BJ (cell line): ENCODE measurements at regions not wholly inside any gene's neighbourhood (a gene's known extent, or its start where the extent isn't known, plus 50 kb on each side); places are given as distances from the start of the nearest gene placed in this dataset.

ENCODE experiments used
- CTCF ChIA-PET: fragments of 350-600 bp; formaldehyde crosslinking; extraction: SDS; loops from one replicate; lab custom pipeline; 2021; ENCODE audit warnings: antibody characterized with exemption, inconsistent platforms; lab: Yijun Ruan, JAX
- POLR2A ChIA-PET: fragments of 300-600 bp; sonication (Branson Sonifier 250); formaldehyde crosslinking; extraction: SDS; loops from one replicate; lab custom pipeline; 2021; ENCODE audit warnings: antibody characterized with exemption; lab: Charles Lee
- DNase-seq: peaks from one replicate; pipeline ENCODE4 v3.0.0-alpha.2; 2011; ENCODE audit warnings: low read depth
- H3K27me3 ChIP-seq: 2 replicates; pipeline ENCODE4 v1.6.0; 2011; ENCODE audit warnings: low read length; ENCODE audit not compliant: control insufficient read depth, insufficient read depth
- H3K36me3 ChIP-seq: 2 replicates; pipeline ENCODE4 v1.5.1; 2011; ENCODE audit warnings: low read length; ENCODE audit not compliant: control insufficient read depth, insufficient read depth
- H3K4me3 ChIP-seq: 2 replicates; pipeline ENCODE4 v1.5.1; 2011; ENCODE audit warnings: low read depth, mild to moderate bottlenecking, control low read depth, low read length
- TF ChIP-seq, protein P1 (sequence below): IDR thresholded peaks from 2 replicates; pipeline ENCODE4 v1.5.1; 2011; ENCODE audit warnings: low read depth, mild to moderate bottlenecking, control low read depth, inconsistent platforms, low read length, moderate library complexity; ENCODE audit not compliant: insufficient read depth

DNA sequence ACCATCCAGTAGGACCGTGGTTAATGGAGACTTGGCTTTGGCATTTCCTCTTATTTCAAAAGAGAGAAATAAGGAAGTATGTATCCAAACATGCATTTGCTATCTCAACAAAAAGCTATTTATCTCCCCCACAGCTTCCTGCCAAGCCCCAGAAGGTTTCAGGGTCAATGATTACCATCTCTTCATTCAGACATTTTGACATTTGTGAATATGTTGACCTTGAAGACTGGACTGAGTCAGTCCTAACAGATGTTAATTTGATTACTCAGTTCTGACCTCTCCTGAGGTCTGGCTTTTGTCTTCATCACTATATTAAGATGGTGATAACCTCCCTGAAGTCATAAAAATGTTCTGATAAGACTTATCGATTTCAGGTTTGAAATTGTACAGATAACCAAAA, 479.4 kb downstream of the AGTPBP1 start:
- DNase-seq = no peak

DNA sequence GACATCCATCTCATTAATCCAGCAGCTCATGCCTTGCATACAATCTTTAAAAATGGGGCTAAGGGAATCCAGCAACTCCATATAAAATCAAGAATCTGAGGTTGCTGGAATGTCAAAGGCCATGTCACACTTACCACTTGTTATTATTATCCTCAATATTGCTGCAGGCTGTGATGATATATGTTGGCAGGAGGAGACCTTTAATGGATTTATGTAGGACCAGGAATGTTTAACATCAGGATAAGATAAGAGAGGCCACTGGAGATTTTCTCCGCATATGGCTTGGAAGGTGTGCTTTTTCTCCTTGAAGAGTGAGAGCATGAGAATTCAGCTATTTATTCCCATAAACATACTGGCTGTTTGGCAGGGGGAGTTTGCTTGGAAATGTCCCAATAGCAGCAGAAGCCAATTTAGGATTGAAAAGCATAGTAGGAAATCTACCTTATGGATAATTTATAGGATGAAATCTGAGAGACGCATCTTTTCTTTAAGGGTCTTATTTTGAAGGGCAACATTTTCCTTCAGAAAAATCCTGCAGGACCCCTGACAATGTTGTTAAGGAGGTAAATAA, 481.4 kb downstream of the AGTPBP1 start:
- TF ChIP-seq, protein P1, sequence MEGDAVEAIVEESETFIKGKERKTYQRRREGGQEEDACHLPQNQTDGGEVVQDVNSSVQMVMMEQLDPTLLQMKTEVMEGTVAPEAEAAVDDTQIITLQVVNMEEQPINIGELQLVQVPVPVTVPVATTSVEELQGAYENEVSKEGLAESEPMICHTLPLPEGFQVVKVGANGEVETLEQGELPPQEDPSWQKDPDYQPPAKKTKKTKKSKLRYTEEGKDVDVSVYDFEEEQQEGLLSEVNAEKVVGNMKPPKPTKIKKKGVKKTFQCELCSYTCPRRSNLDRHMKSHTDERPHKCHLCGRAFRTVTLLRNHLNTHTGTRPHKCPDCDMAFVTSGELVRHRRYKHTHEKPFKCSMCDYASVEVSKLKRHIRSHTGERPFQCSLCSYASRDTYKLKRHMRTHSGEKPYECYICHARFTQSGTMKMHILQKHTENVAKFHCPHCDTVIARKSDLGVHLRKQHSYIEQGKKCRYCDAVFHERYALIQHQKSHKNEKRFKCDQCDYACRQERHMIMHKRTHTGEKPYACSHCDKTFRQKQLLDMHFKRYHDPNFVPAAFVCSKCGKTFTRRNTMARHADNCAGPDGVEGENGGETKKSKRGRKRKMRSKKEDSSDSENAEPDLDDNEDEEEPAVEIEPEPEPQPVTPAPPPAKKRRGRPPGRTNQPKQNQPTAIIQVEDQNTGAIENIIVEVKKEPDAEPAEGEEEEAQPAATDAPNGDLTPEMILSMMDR = no peak
- Histone ChIP-seq H3K27me3 (no peaks in the 10 kb centered on the region), H3K4me3 (no peak overlapping the region), H3K36me3 (no peaks in the 10 kb centered on the region)
- POLR2A ChIA-PET = no interaction called here
- CTCF ChIA-PET = interaction anchor here (3.1 kb wide), 1 partner anchor 863 kb away, joined by 11 read pairs; no protein-coding TSS in a partner anchor
- DNase-seq = no peak

More for the DNA sequence above, 479.4 kb downstream of the AGTPBP1 start:
- TF ChIP-seq, protein P1 = no peak
- Histone ChIP-seq H3K4me3 (no peak overlapping the region), H3K36me3 (no peaks in the 10 kb centered on the region), H3K27me3 (no peaks in the 10 kb centered on the region)
- CTCF ChIA-PET = interaction anchor here (0.6 kb wide), 1 partner anchor 434 kb away, joined by 3 read pairs; no protein-coding TSS in a partner anchor
- POLR2A ChIA-PET = no interaction called here

DNA sequence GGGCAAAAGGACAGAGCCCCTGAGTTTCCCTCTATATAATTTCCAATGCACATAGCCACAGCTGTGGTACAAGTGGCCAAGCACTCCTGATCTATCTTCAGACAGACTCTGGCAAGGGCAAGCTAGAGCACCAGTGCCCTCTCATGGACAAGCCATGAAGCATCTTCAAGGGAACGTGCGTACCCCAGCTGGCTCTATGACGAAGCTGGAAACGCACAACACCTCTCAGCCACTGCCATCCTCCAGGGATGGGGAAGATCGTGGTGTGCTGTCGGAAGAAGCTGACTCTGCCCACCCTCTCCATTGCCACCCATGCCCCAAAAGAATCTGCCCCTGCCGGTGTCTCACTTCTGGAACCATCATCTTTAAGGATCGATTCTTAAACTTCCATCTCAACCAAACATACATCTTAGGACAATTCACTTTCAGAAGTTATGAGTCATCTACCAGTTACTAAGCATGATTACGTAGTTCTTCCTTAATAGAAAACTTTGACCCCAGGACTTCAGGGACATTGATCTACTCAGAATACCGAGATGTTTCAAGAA, 482.9 kb downstream of the AGTPBP1 start:
- TF ChIP-seq, protein P1 = peak; percentile 66
- no peaks in the 10 kb centered on the region for H3K36me3 ChIP-seq
- peak; percentile 8 for DNase-seq
- H3K27me3 ChIP-seq = no peaks in the 10 kb centered on the region
- ChIA-PET POLR2A (no interaction called here), CTCF (interaction anchor here (0.9 to 3.1 kb wide), 4 partner anchors 351 to 862 kb away, joined by 3 to 11 read pairs (median 4); no protein-coding TSS in a partner anchor)
- H3K4me3 ChIP-seq = no peak overlapping the region

DNA sequence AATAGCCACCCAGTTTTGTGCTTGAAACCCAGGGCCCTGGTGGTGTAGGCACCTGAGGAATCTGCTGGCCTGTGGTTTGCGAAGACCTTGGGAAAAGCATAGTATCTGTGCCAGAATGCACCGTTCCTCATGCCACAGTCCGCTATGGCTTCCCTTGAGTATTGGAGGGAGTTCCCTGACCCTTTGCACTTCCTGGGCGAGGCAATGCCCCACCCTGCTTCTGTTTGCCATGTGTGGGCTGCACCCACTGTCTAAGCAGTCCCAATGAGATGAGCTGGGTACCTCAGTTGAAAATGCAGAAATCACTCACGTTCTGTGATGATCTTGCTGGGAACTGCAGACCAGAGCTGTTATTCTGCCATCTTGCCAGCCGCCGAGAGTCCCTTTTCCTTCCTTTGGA, 483.5 kb downstream of the AGTPBP1 start:
- CTCF ChIA-PET = interaction anchor here (0.6 to 3.1 kb wide), 5 partner anchors 183 to 861 kb away, joined by 3 to 11 read pairs (median 3); no protein-coding TSS in a partner anchor
- POLR2A ChIA-PET = interaction anchor here (0.6 kb wide), 1 partner anchor 10 kb away, joined by 3 read pairs; no protein-coding TSS in a partner anchor
- TF ChIP-seq, protein P1 = no peak
- Histone ChIP-seq H3K27me3 (no peaks in the 10 kb centered on the region), H3K36me3 (no peaks in the 10 kb centered on the region), H3K4me3 (no peak overlapping the region)
- DNase-seq = no peak

DNA sequence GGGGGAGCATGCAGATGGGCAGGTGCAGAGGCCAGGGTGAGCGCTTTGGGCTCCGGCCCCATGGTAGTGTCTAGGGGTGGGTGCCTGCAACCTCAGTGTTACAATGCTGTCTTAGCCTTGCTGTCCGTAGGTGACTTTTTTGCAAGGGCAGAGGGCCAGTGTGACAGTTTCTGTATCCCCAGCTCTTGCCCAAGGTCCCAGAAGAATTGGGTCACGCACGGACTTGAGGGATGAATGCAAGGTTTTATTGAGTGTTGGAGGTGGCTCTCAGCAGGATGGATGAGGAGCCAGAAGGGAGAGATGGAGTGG, 492.5 kb downstream of the AGTPBP1 start:
- TF ChIP-seq, protein P1 = no peak
- no peak for DNase-seq
- no peaks in the 10 kb centered on the region for H3K27me3 ChIP-seq
- H3K4me3 ChIP-seq = no peak overlapping the region
- no peaks in the 10 kb centered on the region for H3K36me3 ChIP-seq
- ChIA-PET CTCF (no interaction called here), POLR2A (no interaction called here)
